ENCODE measurements at regions not wholly inside any gene's neighbourhood (a gene's known extent, or its start where the extent isn't known, plus 50 kb on each side); places are given as distances from the start of the nearest gene placed in this dataset.
A peak's percentile ranks its signal among the peaks of the same experiment; 100 is the strongest.
"Not testable (repeated sequence)": the region's sequence is repeated elsewhere in the genome, so short reads cannot be mapped to it uniquely, and the experiment has no call there.

GRCh38 chr7:13117103-13117502 lies 429.7 kb downstream of the ARL4A start:
- TF ChIP-seq CTCF (IDR thresholded peaks at IDR 0.05) (peak in 3 of 6 experiments; percentile 9 to 21 (median 11)), POLR2A (IDR thresholded peaks at IDR 0.05) (no peak)
- intact Hi-C loops (cut with DNase I), result no loop called here
- WGBS, 4 donors, result 27 to 35% (median 33%) methylated on average over 2 of the region's 2 CpGs

GRCh38 chr7:13117592-13117991 lies 430.2 kb downstream of the ARL4A start:
- TF ChIP-seq POLR2A (IDR thresholded peaks at IDR 0.05), result no peak
- Histone ChIP-seq H3K36me3 (replicated peaks in 1 of 2) (no peaks in the 10 kb centered on the region), H3K4me1 (replicated peaks in 1 of 2) (no peaks in the 10 kb centered on the region), H3K27ac (no peak overlapping the region), H3K9me3 (replicated peaks in 1 of 3) (no peaks in the 10 kb centered on the region), H3K27me3 (no peaks in the 10 kb centered on the region), H3K4me3 (no peak overlapping the region)
- no peak for DNase-seq
- intact Hi-C loops (cut with DNase I), result no loop called here

More at GRCh38 chr7:13117103-13117502, 429.7 kb downstream of the ARL4A start:
- no peaks in the 10 kb centered on the region for H3K9me3 ChIP-seq (replicated peaks in 1 of 3)
- no peaks in the 10 kb centered on the region for H3K36me3 ChIP-seq (replicated peaks in 1 of 2)
- no peaks in the 10 kb centered on the region for H3K4me1 ChIP-seq (replicated peaks in 1 of 2)
- DNase-seq, result no peak
- no peaks in the 10 kb centered on the region for H3K27me3 ChIP-seq
- no peak overlapping the region for H3K27ac ChIP-seq
- H3K4me3 ChIP-seq, result no peak overlapping the region

GRCh38 chr7:13124629-13125028 lies 437.2 kb downstream of the ARL4A start:
- H3K4me1 ChIP-seq (replicated peaks in 1 of 2); intact Hi-C loops (cut with DNase I); H3K27ac ChIP-seq; H3K36me3 ChIP-seq (replicated peaks in 1 of 2); H3K27me3 ChIP-seq; H3K4me3 ChIP-seq; H3K9me3 ChIP-seq (replicated peaks in 1 of 3); DNase-seq: not testable (repeated sequence)
- 82 to 97% (median 93%) methylated on average over 2 of the region's 2 CpGs for WGBS, 4 donors

GRCh38 chr7:13126347-13126746 lies 438.9 kb downstream of the ARL4A start:
- Histone ChIP-seq H3K9me3 (replicated peaks in 1 of 3) (no peaks in the 10 kb centered on the region), H3K27ac (no peak overlapping the region), H3K27me3 (no peaks in the 10 kb centered on the region), H3K4me1 (replicated peaks in 1 of 2) (no peaks in the 10 kb centered on the region), H3K4me3 (no peak overlapping the region), H3K36me3 (replicated peaks in 1 of 2) (no peaks in the 10 kb centered on the region)
- DNase-seq, result no peak
- 69 to 89% (median 72%) methylated on average over 2 to 5 of the region's 5 CpGs for WGBS, 4 donors
- intact Hi-C loops (cut with DNase I), result no loop called here
- TF ChIP-seq POLR2A (IDR thresholded peaks at IDR 0.05) (no peak), CTCF (IDR thresholded peaks at IDR 0.05) (no peak)

GRCh38 chr7:13130321-13130720 lies 442.9 kb downstream of the ARL4A start:
- no peak for DNase-seq
- TF ChIP-seq POLR2A (IDR thresholded peaks at IDR 0.05), result no peak
- TF ChIP-seq CTCF (IDR thresholded peaks at IDR 0.05), result no peak
- 70 to 80% (median 71%) methylated on average over 4 of the region's 4 CpGs for WGBS, 4 donors
- Histone ChIP-seq H3K36me3 (replicated peaks in 1 of 2) (no peaks in the 10 kb centered on the region), H3K4me1 (replicated peaks in 1 of 2) (no peaks in the 10 kb centered on the region), H3K4me3 (no peak overlapping the region), H3K9me3 (replicated peaks in 1 of 3) (no peaks in the 10 kb centered on the region), H3K27me3 (no peaks in the 10 kb centered on the region), H3K27ac (no peak overlapping the region)
- intact Hi-C loops (cut with DNase I), result no loop called here

- H3K9me3 ChIP-seq (replicated peaks in 1 of 3); intact Hi-C loops (cut with DNase I); H3K27ac ChIP-seq; H3K4me3 ChIP-seq; H3K27me3 ChIP-seq; DNase-seq; H3K36me3 ChIP-seq (replicated peaks in 1 of 2); H3K4me1 ChIP-seq (replicated peaks in 1 of 2): not testable (repeated sequence)
- WGBS, 4 donors, result 84 to 100% (median 92%) methylated on average over 3 of the region's 3 CpGs
These were observed 443.5 kb downstream of the ARL4A start for GRCh38 chr7:13130906-13131305.
